GM04503 (cell line): ENCODE measurements at regions not wholly inside any gene's neighbourhood (a gene's known extent, or its start where the extent isn't known, plus 50 kb on each side); places are given as distances from the start of the nearest gene placed in this dataset.

Source experiments
- DNase-seq: peaks from one replicate; pipeline ENCODE4 v3.0.0-alpha.2; 2012; ENCODE audit warnings: low read depth

GRCh38 chr2:12589802-12590320 is 126.9 kb upstream of the TRIB2 start:
- DNase-seq: no peak

- DNase-seq: no peak
Measured at GRCh38 chr2:12592296-12592695, 124.4 kb upstream of the TRIB2 start.

GRCh38 chr2:12594590-12594989 is 122.1 kb upstream of the TRIB2 start:
- DNase-seq: no peak

GRCh38 chr2:12596771-12597170 is 120.0 kb upstream of the TRIB2 start:
- no peak for DNase-seq

- no peak for DNase-seq
Measured at GRCh38 chr2:12597610-12598009, 119.1 kb upstream of the TRIB2 start.

- DNase-seq: no peak
Measured at GRCh38 chr2:12602661-12603060, 114.1 kb upstream of the TRIB2 start.

GRCh38 chr2:12603781-12604295 is 112.9 kb upstream of the TRIB2 start:
- no peak for DNase-seq

GRCh38 chr2:12604341-12604740 is 112.4 kb upstream of the TRIB2 start:
- DNase-seq: no peak

- DNase-seq: no peak
Measured at GRCh38 chr2:12605366-12605765, 111.4 kb upstream of the TRIB2 start.

- DNase-seq: no peak
Measured at GRCh38 chr2:12605936-12606335, 110.8 kb upstream of the TRIB2 start.

- no peak for DNase-seq
Measured at GRCh38 chr2:12606472-12607000, 110.2 kb upstream of the TRIB2 start.

GRCh38 chr2:12607971-12608370 is 108.8 kb upstream of the TRIB2 start:
- DNase-seq: no peak

- no peak for DNase-seq
Measured at GRCh38 chr2:12610314-12610713, 106.4 kb upstream of the TRIB2 start.

GRCh38 chr2:12612168-12612567 is 104.6 kb upstream of the TRIB2 start:
- DNase-seq: no peak

GRCh38 chr2:12612671-12613070 is 104.1 kb upstream of the TRIB2 start:
- DNase-seq: no peak

- no peak for DNase-seq
Measured at GRCh38 chr2:12613137-12613835, 103.5 kb upstream of the TRIB2 start.

GRCh38 chr2:12615509-12615908 is 101.2 kb upstream of the TRIB2 start:
- DNase-seq: no peak

GRCh38 chr2:12616456-12617156 is 100.1 kb upstream of the TRIB2 start:
- DNase-seq: no peak

GRCh38 chr2:12617366-12617765 is 99.4 kb upstream of the TRIB2 start:
- no peak for DNase-seq

GRCh38 chr2:12617853-12618252 is 98.9 kb upstream of the TRIB2 start:
- no peak for DNase-seq

GRCh38 chr2:12618576-12618975 is 98.2 kb upstream of the TRIB2 start:
- DNase-seq: no peak

GRCh38 chr2:12619975-12620374 is 96.8 kb upstream of the TRIB2 start:
- peak; percentile 86 for DNase-seq

- DNase-seq: no peak
Measured at GRCh38 chr2:12620759-12621158, 96.0 kb upstream of the TRIB2 start.
